PC-3 (cell line): ENCODE measurements at regions not wholly inside any gene's neighbourhood (a gene's known extent, or its start where the extent isn't known, plus 50 kb on each side); places are given as distances from the start of the nearest gene placed in this dataset.

ENCODE experiments used
- CTCF ChIP-seq: fragments of 300-600 bp; sonication (generic); conservative IDR thresholded peaks from 2 replicates; pipeline ENCODE4 v1.5.1; 2017; ENCODE audit warnings: antibody characterized with exemption, low read depth, mild to moderate bottlenecking, low read length
- EZH2phosphoT487 ChIP-seq: fragments of 300-600 bp; sonication (generic); IDR thresholded peaks from 2 replicates; pipeline ENCODE4 v1.6.1; 2018; ENCODE audit warnings: mild to moderate bottlenecking, antibody characterized with exemption, low read length, borderline replicate concordance

GRCh38 chr6:137334884-137335283 is 115.7 kb upstream of the IFNGR1 start:
- TF ChIP-seq CTCF (no peak), EZH2phosphoT487 (no peak)
